ENCODE measurements at regions not wholly inside any gene's neighbourhood (a gene's known extent, or its start where the extent isn't known, plus 50 kb on each side); places are given as distances from the start of the nearest gene placed in this dataset.

- TF ChIP-seq CTCF (IDR thresholded peaks at IDR 0.05) (no peak), POLR2A (IDR thresholded peaks at IDR 0.05) (no peak)
These were observed 388.1 kb upstream of the PRR20A start for GRCh38 chr13:56752636-56753035.

All from Peyer's patch (tissue), 4 donors.